GM23338 (cell line): ENCODE measurements at regions not wholly inside any gene's neighbourhood (a gene's known extent, or its start where the extent isn't known, plus 50 kb on each side); places are given as distances from the start of the nearest gene placed in this dataset.

Experiments
- ATAC-seq: fragments of 200-7000 bp; cut with Tn5 transposase; 3 replicates; pipeline ENCODE4 v1.9.1; 2020
- DNase-seq: peaks from one replicate; pipeline ENCODE4 v3.0.0-alpha.2; 2015; ENCODE audit warnings: low spot score
- H2AFZ ChIP-seq: fragments of 200-600 bp; sonication (generic); 2 replicates; pipeline ENCODE4 v1.8.0; 2016; ENCODE audit warnings: antibody characterized with exemption, mild to moderate bottlenecking, moderate library complexity
- H3F3A ChIP-seq: fragments of 200-600 bp; sonication (generic); replicated peaks from 2 replicates; pipeline ENCODE4 v1.8.0; 2017; ENCODE audit warnings: antibody characterized with exemption, mixed run types, low read depth
- H3K27ac ChIP-seq: fragments of 200-600 bp; sonication (generic); 2 replicates; pipeline ENCODE4 v1.6.1; 2016; ENCODE audit warnings: low read depth
- H3K27me3 ChIP-seq: fragments of 200-600 bp; sonication (generic); 2 replicates; pipeline ENCODE4 v1.8.0; 2016; ENCODE audit warnings: mild to moderate bottlenecking, mixed run types, moderate library complexity; ENCODE audit not compliant: insufficient read depth
- H3K36me3 ChIP-seq: fragments of 200-600 bp; sonication (generic); 2 replicates; pipeline ENCODE4 v1.8.0; 2016; ENCODE audit warnings: mild to moderate bottlenecking; ENCODE audit not compliant: insufficient read depth
- H3K4me1 ChIP-seq: fragments of 200-600 bp; sonication (generic); 2 replicates; pipeline ENCODE4 v1.8.0; 2016; ENCODE audit warnings: mild to moderate bottlenecking, moderate library complexity; ENCODE audit not compliant: insufficient read depth
- H3K4me2 ChIP-seq: fragments of 200-600 bp; sonication (generic); 2 replicates; pipeline ENCODE4 v1.7.1; 2017; ENCODE audit warnings: mixed run types
- H3K4me3 ChIP-seq: fragments of 200-600 bp; sonication (generic); 2 replicates; pipeline ENCODE4 v1.6.1; 2016; ENCODE audit warnings: mixed run types
- H3K79me2 ChIP-seq: fragments of 200-600 bp; sonication (generic); replicated peaks from 2 replicates; pipeline ENCODE4 v1.8.0; 2017; ENCODE audit warnings: mild to moderate bottlenecking; ENCODE audit not compliant: insufficient read depth
- H3K9me2 ChIP-seq: fragments of 200-600 bp; sonication (generic); 2 replicates; pipeline ENCODE4 v1.8.0; 2017; ENCODE audit not compliant: insufficient read depth
- H4K20me1 ChIP-seq: fragments of 200-600 bp; sonication (generic); replicated peaks from 2 replicates; pipeline ENCODE4 v1.8.0; 2017; ENCODE audit warnings: mild to moderate bottlenecking; ENCODE audit not compliant: insufficient read depth
- H3K27ac Mint-ChIP-seq: 2 replicates; pipeline ENCODE4 v1.8.0; 2020; ENCODE audit warnings: inconsistent platforms, mild to moderate bottlenecking, moderate library complexity, mixed read lengths
- H3K27me3 Mint-ChIP-seq: 3 replicates; pipeline ENCODE4 v1.8.0; 2022; ENCODE audit warnings: low read depth, mild to moderate bottlenecking, moderate library complexity, mixed read lengths, inconsistent platforms; ENCODE audit not compliant: insufficient read depth, poor library complexity
- H3K36me3 Mint-ChIP-seq: 3 replicates; pipeline ENCODE4 v1.8.0; 2021; ENCODE audit warnings: low read depth, mild to moderate bottlenecking, inconsistent platforms, moderate library complexity, mixed read lengths
- H3K4me1 Mint-ChIP-seq: 3 replicates; pipeline ENCODE4 v1.8.0; 2020; ENCODE audit warnings: mild to moderate bottlenecking, inconsistent platforms, mixed read lengths
- H3K4me3 Mint-ChIP-seq: 3 replicates; pipeline ENCODE4 v1.8.0; 2021; ENCODE audit warnings: moderate library complexity, mild to moderate bottlenecking, inconsistent platforms, mixed read lengths
- H3K9me3 Mint-ChIP-seq: 3 replicates; pipeline ENCODE4 v1.8.0; 2020; ENCODE audit warnings: moderate library complexity, mild to moderate bottlenecking, inconsistent platforms, mixed read lengths
- CTCF ChIP-seq, 2 experiments: fragments of 200-600 bp in 1 of 2; sonication (generic) in 1 of 2; conservative IDR thresholded peaks; 2 replicates each; pipeline versions ENCODE4 v1.5.1 to v1.6.1; 2016 to 2017; ENCODE audit warnings: antibody characterized with exemption in 2 of 2, low read depth in 2 of 2, mild to moderate bottlenecking in 2 of 2, moderate library complexity in 1 of 2
- ETS1 ChIP-seq: IDR thresholded peaks from 2 replicates; pipeline ENCODE4 v1.6.1; 2016; ENCODE audit warnings: antibody characterized with exemption
- EZH2 ChIP-seq: fragments of 200-600 bp; sonication (generic); IDR thresholded peaks from one replicate; pipeline ENCODE4 v1.8.0; 2017; ENCODE audit warnings: antibody characterized with exemption, mild to moderate bottlenecking, low read depth; ENCODE audit not compliant: unreplicated experiment
- JUNB ChIP-seq: IDR thresholded peaks from one replicate; pipeline ENCODE4 v1.6.1; 2016; ENCODE audit warnings: antibody characterized with exemption; ENCODE audit not compliant: unreplicated experiment
- NANOG ChIP-seq: IDR thresholded peaks from 2 replicates; pipeline ENCODE4 v1.6.1; 2016; ENCODE audit warnings: antibody characterized with exemption, borderline replicate concordance
- POLR2AphosphoS5 ChIP-seq: IDR thresholded peaks from 2 replicates; pipeline ENCODE4 v1.6.1; 2016; ENCODE audit warnings: antibody characterized with exemption, low read depth
- REST ChIP-seq: IDR thresholded peaks from one replicate; pipeline ENCODE4 v1.6.1; 2018; ENCODE audit warnings: antibody characterized with exemption; ENCODE audit not compliant: unreplicated experiment
- STAT1 ChIP-seq: IDR thresholded peaks from one replicate; pipeline ENCODE4 v1.6.1; 2016; ENCODE audit warnings: antibody characterized with exemption; ENCODE audit not compliant: unreplicated experiment
- ZNF114 ChIP-seq: fragments of 250-450 bp; sonication (Bioruptor Pico); IDR thresholded peaks from 2 replicates; pipeline ENCODE4 v1.5.0; 2020; ENCODE audit warnings: mild to moderate bottlenecking, moderate library complexity
- ZNF331 ChIP-seq: fragments of 250-450 bp; sonication (Bioruptor Pico); IDR thresholded peaks from 2 replicates; pipeline ENCODE4 v1.5.0; 2020; ENCODE audit warnings: low read depth, mild to moderate bottlenecking, moderate library complexity
- ZNF462 ChIP-seq: fragments of 250-450 bp; sonication (Bioruptor Pico); IDR thresholded peaks from 2 replicates; pipeline ENCODE4 v1.5.0; 2020; ENCODE audit warnings: mild to moderate bottlenecking, moderate library complexity

- H3K36me3 Mint-ChIP-seq: no peaks in the 10 kb centered on the region
- no peak overlapping the region for H3K27ac Mint-ChIP-seq
- H2AFZ ChIP-seq: no peak overlapping the region
- no peaks in the 10 kb centered on the region for H3K27me3 Mint-ChIP-seq
- no peak for DNase-seq
- no peaks in the 10 kb centered on the region for H3K27me3 ChIP-seq
- H3K36me3 ChIP-seq: no peaks in the 10 kb centered on the region
- H3K4me1 ChIP-seq: no peaks in the 10 kb centered on the region
- H3F3A ChIP-seq: no peaks in the 10 kb centered on the region
- H3K9me2 ChIP-seq: no peaks in the 10 kb centered on the region
- no peaks in the 10 kb centered on the region for H3K9me3 Mint-ChIP-seq
- no peak overlapping the region for H3K4me3 Mint-ChIP-seq
- no peaks in the 10 kb centered on the region for H3K79me2 ChIP-seq
- TF ChIP-seq JUNB: no peak
- no peak for TF ChIP-seq STAT1
- no peak for TF ChIP-seq ZNF331
- TF ChIP-seq ETS1: no peak
- TF ChIP-seq ZNF462 (CRISPR knock-in tag): no peak
- TF ChIP-seq CTCF (conservative IDR thresholded peaks at IDR 0.05; ENCODE audit: low read depth in 2 of 2): no peak
- TF ChIP-seq ZNF114 (CRISPR knock-in tag): no peak
- no peak for TF ChIP-seq POLR2AphosphoS5
- no peak for TF ChIP-seq NANOG
- no peak for TF ChIP-seq REST
- no peak for TF ChIP-seq EZH2
- no peak overlapping the region for H3K4me3 ChIP-seq
- H3K4me2 ChIP-seq: no peak overlapping the region
- no peak overlapping the region for H3K27ac ChIP-seq
- no peak for ATAC-seq
- no peaks in the 10 kb centered on the region for H4K20me1 ChIP-seq
- no peaks in the 10 kb centered on the region for H3K4me1 Mint-ChIP-seq
Observed at GRCh38 chr2:18656048-18656447, 66.7 kb upstream of the NT5C1B start.
